ENCODE measurements at regions not wholly inside any gene's neighbourhood (a gene's known extent, or its start where the extent isn't known, plus 50 kb on each side); places are given as distances from the start of the nearest gene placed in this dataset.
A peak's percentile ranks its signal among the peaks of the same experiment; 100 is the strongest.

DNA sequence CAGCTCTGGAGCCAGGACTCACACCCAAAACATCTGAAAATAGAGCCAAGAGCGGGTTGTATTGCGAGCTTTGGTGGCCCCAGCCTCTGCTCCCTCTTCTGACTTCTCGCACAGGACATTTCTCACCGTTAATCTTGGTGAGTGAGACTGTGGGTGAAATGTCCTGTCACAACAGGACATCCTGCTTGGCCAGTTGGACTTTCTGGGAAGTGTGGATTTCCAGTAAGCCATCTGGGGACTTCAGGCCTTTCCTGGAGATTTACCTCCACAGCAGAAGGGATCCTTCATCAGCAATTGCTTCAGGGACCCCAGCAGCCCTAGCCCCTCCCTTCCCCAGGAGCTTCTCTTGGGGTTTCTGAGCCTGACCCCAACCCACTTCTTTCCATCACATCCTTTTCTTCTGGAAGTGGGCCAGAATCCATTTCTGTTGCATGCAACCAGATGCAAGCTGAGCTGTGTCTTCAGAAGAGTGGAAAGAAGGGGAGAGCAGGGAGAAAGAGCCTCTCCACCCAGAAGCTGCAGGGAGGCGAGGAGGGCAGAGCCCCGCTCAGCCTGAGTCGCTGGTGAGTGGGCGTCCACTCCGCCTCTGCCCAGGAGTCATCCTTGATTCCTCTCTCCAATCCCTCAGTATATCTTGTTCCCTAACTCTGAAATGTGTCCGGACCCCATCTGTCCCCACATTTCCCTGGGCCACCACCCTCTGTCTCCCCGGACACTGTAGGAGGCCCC, 50.3 kb upstream of the GADD45G start:
- no peak overlapping the region for H3K4me3 ChIP-seq (ENCODE audit: low read depth in 1 of 2, low read length in 1 of 2)
- H3K4me1 ChIP-seq (ENCODE audit: control insufficient read depth in 1 of 2, insufficient read depth in 1 of 2, low read depth in 1 of 2, low read length in 1 of 2) = peaks cover 65 to 70% of the 10 kb centered on the region in 2 experiments
- H3K27ac ChIP-seq = peak overlapping the region; percentile 95
- H3K27me3 ChIP-seq = no peaks in the 10 kb centered on the region
- TF ChIP-seq, protein P1, sequence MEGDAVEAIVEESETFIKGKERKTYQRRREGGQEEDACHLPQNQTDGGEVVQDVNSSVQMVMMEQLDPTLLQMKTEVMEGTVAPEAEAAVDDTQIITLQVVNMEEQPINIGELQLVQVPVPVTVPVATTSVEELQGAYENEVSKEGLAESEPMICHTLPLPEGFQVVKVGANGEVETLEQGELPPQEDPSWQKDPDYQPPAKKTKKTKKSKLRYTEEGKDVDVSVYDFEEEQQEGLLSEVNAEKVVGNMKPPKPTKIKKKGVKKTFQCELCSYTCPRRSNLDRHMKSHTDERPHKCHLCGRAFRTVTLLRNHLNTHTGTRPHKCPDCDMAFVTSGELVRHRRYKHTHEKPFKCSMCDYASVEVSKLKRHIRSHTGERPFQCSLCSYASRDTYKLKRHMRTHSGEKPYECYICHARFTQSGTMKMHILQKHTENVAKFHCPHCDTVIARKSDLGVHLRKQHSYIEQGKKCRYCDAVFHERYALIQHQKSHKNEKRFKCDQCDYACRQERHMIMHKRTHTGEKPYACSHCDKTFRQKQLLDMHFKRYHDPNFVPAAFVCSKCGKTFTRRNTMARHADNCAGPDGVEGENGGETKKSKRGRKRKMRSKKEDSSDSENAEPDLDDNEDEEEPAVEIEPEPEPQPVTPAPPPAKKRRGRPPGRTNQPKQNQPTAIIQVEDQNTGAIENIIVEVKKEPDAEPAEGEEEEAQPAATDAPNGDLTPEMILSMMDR (IDR thresholded peaks at IDR 0.05) = no peak
- no peaks in the 10 kb centered on the region for H3K36me3 ChIP-seq
- H3K9me3 ChIP-seq = no peaks in the 10 kb centered on the region

DNA sequence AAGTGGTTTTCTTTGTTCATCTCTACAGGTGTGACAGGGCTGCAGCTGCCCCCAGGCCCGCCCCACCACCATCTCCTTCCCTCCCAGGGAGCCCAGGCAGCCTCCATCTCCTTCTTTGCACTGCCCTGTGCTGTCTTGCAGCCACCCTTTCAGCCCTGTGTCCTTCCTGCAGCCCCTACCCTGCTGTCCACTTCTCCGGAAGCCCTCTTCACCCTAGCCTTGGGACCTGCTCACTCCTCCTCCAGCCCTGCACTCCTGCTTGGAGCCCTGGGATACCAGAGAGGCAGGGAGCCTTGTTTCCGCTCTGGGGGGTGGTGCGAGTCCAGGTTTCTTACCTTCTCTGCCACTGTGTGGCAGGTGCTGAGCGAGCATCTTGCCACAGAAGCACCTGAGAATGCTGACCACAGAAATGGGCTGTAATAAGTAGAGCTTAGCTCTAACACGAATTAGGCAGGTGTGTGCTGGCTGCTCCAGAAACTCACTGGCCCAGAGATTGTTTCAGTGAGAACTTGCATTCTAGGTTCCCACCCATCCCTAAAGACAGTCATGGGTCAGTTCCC, 51.3 kb upstream of the GADD45G start:
- H3K27ac ChIP-seq = peak overlapping the region; percentile 95
- TF ChIP-seq, protein P1 (IDR thresholded peaks at IDR 0.05) = no peak
- H3K36me3 ChIP-seq = no peaks in the 10 kb centered on the region
- H3K27me3 ChIP-seq = no peaks in the 10 kb centered on the region
- H3K4me1 ChIP-seq (ENCODE audit: control insufficient read depth in 1 of 2, insufficient read depth in 1 of 2, low read depth in 1 of 2, low read length in 1 of 2) = peaks cover 74 to 75% of the 10 kb centered on the region in 2 experiments
- H3K9me3 ChIP-seq = no peaks in the 10 kb centered on the region
- no peak overlapping the region for H3K4me3 ChIP-seq (ENCODE audit: low read depth in 1 of 2, low read length in 1 of 2)

DNA sequence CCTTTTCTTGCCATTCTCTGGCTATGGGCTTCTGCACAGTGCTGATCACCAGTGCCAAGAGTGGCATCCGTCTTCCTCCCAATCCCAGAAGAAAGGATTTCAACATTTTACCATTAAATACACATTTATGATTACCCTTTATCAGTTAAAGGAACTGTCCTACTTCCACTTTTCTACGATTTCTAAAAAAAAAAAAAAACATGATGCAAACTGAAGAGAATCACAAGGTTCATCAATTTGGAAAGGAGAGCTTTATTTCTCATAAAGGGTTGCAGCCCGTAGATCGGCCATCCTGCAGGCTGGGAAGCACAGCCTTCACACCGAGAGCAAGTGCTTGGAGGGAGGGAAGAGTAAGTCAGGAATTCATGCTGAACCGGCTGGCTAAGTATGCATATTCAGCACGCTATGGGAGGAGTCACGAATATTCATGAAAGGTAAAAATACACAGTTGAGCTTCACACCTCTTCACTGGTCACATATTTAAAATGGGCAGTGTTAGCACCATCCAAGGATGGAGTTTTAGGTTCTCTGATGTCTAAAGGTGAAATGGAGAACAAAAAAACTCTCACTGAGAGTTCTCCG, 52.5 kb upstream of the SEMA4D start:
- TF ChIP-seq, protein P1 (IDR thresholded peaks at IDR 0.05) = no peak
- Histone ChIP-seq H3K9me3 (no peaks in the 10 kb centered on the region), H3K27me3 (no peaks in the 10 kb centered on the region), H3K27ac (peak overlapping the region; percentile 73), H3K4me1 (ENCODE audit: control insufficient read depth in 1 of 2, insufficient read depth in 1 of 2, low read depth in 1 of 2, low read length in 1 of 2) (peaks cover 50 to 53% of the 10 kb centered on the region in 2 experiments), H3K36me3 (no peaks in the 10 kb centered on the region), H3K4me3 (ENCODE audit: low read depth in 1 of 2, low read length in 1 of 2) (peak overlapping the region in 1 of 2 experiments; percentile 16)

DNA sequence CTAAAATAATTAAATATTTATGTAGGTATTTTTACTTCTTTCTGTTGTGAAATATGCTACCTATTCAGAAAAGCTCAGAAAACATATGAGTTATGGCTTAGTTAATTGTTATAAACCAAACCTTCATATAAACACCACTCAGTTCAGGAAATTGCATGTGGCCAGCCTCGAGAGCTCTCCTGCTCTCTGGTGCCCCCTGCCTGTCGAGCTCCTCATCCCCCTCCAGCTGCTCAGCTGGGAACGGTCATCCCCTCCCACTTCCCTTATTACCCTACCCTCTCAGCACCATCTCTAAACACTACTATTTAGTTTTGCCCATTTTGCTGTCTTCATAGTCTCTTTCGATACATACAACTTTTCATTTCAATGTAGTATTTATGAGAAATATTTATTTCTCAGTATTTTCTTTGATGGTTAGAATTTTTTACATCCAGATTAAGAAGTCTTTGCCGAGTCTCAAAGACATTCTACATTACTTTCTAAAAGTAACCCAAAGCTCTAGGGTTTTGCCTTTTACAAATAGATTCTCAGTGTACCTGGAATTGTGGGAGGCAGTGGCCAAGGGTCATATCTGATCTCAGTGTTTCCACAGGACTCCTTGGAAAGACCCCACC, 51.2 kb upstream of the SEMA4D start:
- Histone ChIP-seq H3K27me3 (no peaks in the 10 kb centered on the region), H3K27ac (peak overlapping the region; percentile 42), H3K36me3 (no peaks in the 10 kb centered on the region), H3K9me3 (no peaks in the 10 kb centered on the region), H3K4me3 (ENCODE audit: low read depth in 1 of 2, low read length in 1 of 2) (no peak overlapping the region), H3K4me1 (ENCODE audit: control insufficient read depth in 1 of 2, insufficient read depth in 1 of 2, low read depth in 1 of 2, low read length in 1 of 2) (peaks cover 37 to 40% of the 10 kb centered on the region in 2 experiments)
- TF ChIP-seq, protein P1 (IDR thresholded peaks at IDR 0.05) = peak; percentile 93

DNA sequence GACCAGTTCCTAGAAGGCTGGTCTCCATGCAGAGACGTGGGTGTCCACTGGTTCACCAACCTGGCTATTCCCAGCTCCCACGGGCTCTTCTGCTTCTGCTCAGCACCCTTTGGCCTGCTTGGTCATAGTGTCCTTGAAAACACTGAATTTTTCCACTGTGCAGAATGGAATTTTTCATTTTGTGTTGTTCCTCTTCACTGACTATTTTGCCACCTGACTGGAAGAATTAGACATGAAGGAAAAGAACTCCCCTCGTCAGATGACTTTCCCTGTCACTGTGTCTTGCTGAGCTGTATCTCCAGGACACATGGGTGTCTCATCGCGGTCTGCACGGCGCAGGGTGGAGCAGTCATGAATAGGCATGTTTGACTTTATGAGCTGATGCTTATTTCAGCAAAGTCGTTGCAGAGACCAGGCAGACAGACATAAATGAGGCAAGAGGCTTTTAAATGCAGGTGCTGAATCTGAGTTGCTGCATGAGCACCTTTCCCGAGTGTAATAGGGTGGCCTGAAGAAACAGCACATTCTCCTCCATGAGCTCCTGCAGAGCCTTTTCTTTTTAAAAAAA, 50.2 kb upstream of the SEMA4D start:
- Histone ChIP-seq H3K36me3 (no peaks in the 10 kb centered on the region), H3K27me3 (no peaks in the 10 kb centered on the region), H3K4me3 (ENCODE audit: low read depth in 1 of 2, low read length in 1 of 2) (no peak overlapping the region), H3K4me1 (ENCODE audit: control insufficient read depth in 1 of 2, insufficient read depth in 1 of 2, low read depth in 1 of 2, low read length in 1 of 2) (peaks cover 29 to 30% of the 10 kb centered on the region in 2 experiments), H3K27ac (peak overlapping the region; percentile 42), H3K9me3 (no peaks in the 10 kb centered on the region)
- TF ChIP-seq, protein P1 (IDR thresholded peaks at IDR 0.05) = no peak

Data from neutrophil (primary cell).